GM12878 (cell line): ENCODE measurements at regions not wholly inside any gene's neighbourhood (a gene's known extent, or its start where the extent isn't known, plus 50 kb on each side); places are given as distances from the start of the nearest gene placed in this dataset.

Experiments used
- ATAC-seq: fragments of 200-7000 bp; cut with Tn5 transposase; 3 replicates; pipeline ENCODE4 v1.9.1; 2020; ENCODE audit warnings: mild to moderate bottlenecking, moderate library complexity
- BruUV-seq: library from RNA; stranded (reverse); fragments of 400-500 nt; replicated peaks from 2 replicates; lab custom pipeline; 2021; lab: Mats Ljungman, UMichigan
- CTCF ChIA-PET: fragments of 300-600 bp; sonication (Branson Sonifier 250); formaldehyde crosslinking; extraction: SDS; loops from one replicate; lab custom pipeline; 2021; ENCODE audit warnings: inconsistent platforms; lab: Yijun Ruan, JAX
- POLR2A ChIA-PET: fragments of 350-600 bp; formaldehyde crosslinking; extraction: SDS; loops from one replicate; lab custom pipeline; 2021; ENCODE audit warnings: inconsistent platforms; lab: Charles Lee
- RAD21 ChIA-PET: fragments of 300-600 bp; sonication (Branson Sonifier 250); formaldehyde crosslinking; loops from one replicate; lab custom pipeline; 2023; ENCODE audit warnings: antibody characterized with exemption; ENCODE audit not compliant: unreplicated experiment; lab: Charles Lee
- SMC1A ChIA-PET: fragments of 300-600 bp; sonication (Branson Sonifier 250); formaldehyde crosslinking; loops from one replicate; lab custom pipeline; 2023; ENCODE audit not compliant: unreplicated experiment, uncharacterized antibody; lab: Charles Lee
- DNase-seq: peaks from one replicate; pipeline ENCODE4 v3.0.0-alpha.2; 2011; ENCODE audit warnings: low read depth, low spot score
- FAIRE-seq: peaks from 3 replicates; lab custom pipeline; 2011; peaks lifted over from hg19 to GRCh38; lab: Jason Lieb, UNC
- H2AFZ ChIP-seq: 2 replicates; pipeline ENCODE4 v1.6.0; 2011; ENCODE audit warnings: low read depth, low read length, control low read depth; ENCODE audit not compliant: control insufficient read depth
- H3K27ac ChIP-seq: 2 replicates; pipeline ENCODE4 v1.5.1; 2011; ENCODE audit warnings: control low read depth; ENCODE audit not compliant: control insufficient read depth, insufficient read depth
- H3K27me3 ChIP-seq, 2 experiments: replicated peaks in 1 of 2; 2 replicates each; pipeline versions ENCODE4 v1.6.0 to v1.6.1; 2011; ENCODE audit warnings: low read length in 1 of 2; ENCODE audit not compliant: control insufficient read depth in 2 of 2, insufficient read depth in 2 of 2
- H3K36me3 ChIP-seq, 2 experiments: 2 replicates each; pipeline ENCODE4 v1.5.1; 2011; ENCODE audit warnings: low read length in 1 of 2; ENCODE audit not compliant: control insufficient read depth in 2 of 2, insufficient read depth in 2 of 2
- H3K4me1 ChIP-seq: 2 replicates; pipeline ENCODE4 v1.6.1; 2011; ENCODE audit warnings: mild to moderate bottlenecking, low read length, moderate library complexity, mixed read lengths; ENCODE audit not compliant: control insufficient read depth, insufficient read depth
- H3K4me2 ChIP-seq: 2 replicates; pipeline ENCODE4 v1.6.0; 2011; ENCODE audit warnings: control low read depth; ENCODE audit not compliant: control insufficient read depth, insufficient read depth
- H3K4me3 ChIP-seq: fragments of 200-600 bp; sonication (generic); 2 replicates; pipeline ENCODE4 v1.5.1; 2016
- H3K79me2 ChIP-seq: 2 replicates; pipeline ENCODE4 v1.6.0; 2011; ENCODE audit warnings: low read length; ENCODE audit not compliant: control insufficient read depth, insufficient read depth
- H3K9ac ChIP-seq: 2 replicates; pipeline ENCODE4 v1.8.0; 2011; ENCODE audit warnings: low read length, control low read depth, mixed read lengths; ENCODE audit not compliant: control insufficient read depth, insufficient read depth
- H3K9me3 ChIP-seq: replicated peaks from 3 replicates; pipeline ENCODE4 v1.5.1; 2011; ENCODE audit warnings: mild to moderate bottlenecking, low read length; ENCODE audit not compliant: control insufficient read depth, insufficient read depth
- H4K20me1 ChIP-seq: 2 replicates; pipeline ENCODE4 v1.6.0; 2011; ENCODE audit not compliant: control insufficient read depth, insufficient read depth
- BRCA1 ChIP-seq: IDR thresholded peaks from 2 replicates; pipeline ENCODE4 v1.6.1; 2011; ENCODE audit warnings: low read depth, low read length, improper control_type of control experiment
- CEBPB ChIP-seq, 2 experiments: fragments of 150-350 bp in 1 of 2; IDR thresholded peaks; 2 replicates each; pipeline ENCODE4 v1.6.1; 2012 to 2014; ENCODE audit warnings: low read depth in 2 of 2, low read length in 2 of 2, borderline replicate concordance in 1 of 2, inconsistent platforms in 1 of 2
- CEBPZ ChIP-seq: fragments of 150-350 bp; IDR thresholded peaks from 2 replicates; pipeline ENCODE4 v1.6.1; 2016; ENCODE audit warnings: low read depth, low read length
- E2F4 ChIP-seq: IDR thresholded peaks from 2 replicates; pipeline ENCODE4 v1.6.1; 2012; ENCODE audit warnings: low read depth, low read length, improper control_type of control experiment
- EP300 ChIP-seq, 2 experiments: fragments of 150-350 bp in 1 of 2; IDR thresholded peaks; 2 replicates each; pipeline ENCODE4 v1.6.1; 2011 to 2012; ENCODE audit warnings: low read depth in 2 of 2, low read length in 2 of 2, borderline replicate concordance in 1 of 2, improper control_type of control experiment in 1 of 2, inconsistent platforms in 1 of 2; ENCODE audit not compliant: control insufficient read depth in 1 of 2
- GATAD2B ChIP-seq: fragments of 450-650 bp; conservative IDR thresholded peaks from 2 replicates; pipeline ENCODE4 v1.6.1; 2017; ENCODE audit warnings: low read depth, mild to moderate bottlenecking, moderate library complexity
- NKRF ChIP-seq: fragments of 450-650 bp; conservative IDR thresholded peaks from 2 replicates; pipeline ENCODE4 v1.6.1; 2017; ENCODE audit warnings: mild to moderate bottlenecking, moderate library complexity
- RCOR1 ChIP-seq: conservative IDR thresholded peaks from 2 replicates; pipeline ENCODE4 v1.6.1; 2012; ENCODE audit warnings: low read depth, low read length, improper control_type of control experiment
- SIX5 ChIP-seq: IDR thresholded peaks from 2 replicates; pipeline ENCODE4 v1.6.1; 2011; ENCODE audit warnings: mild to moderate bottlenecking, low read depth, low read length, moderate library complexity; ENCODE audit not compliant: severe bottlenecking
- TARDBP ChIP-seq: IDR thresholded peaks from 2 replicates; pipeline ENCODE4 v1.6.1; 2016; ENCODE audit warnings: borderline replicate concordance
- TCF3 ChIP-seq: IDR thresholded peaks from 2 replicates; pipeline ENCODE4 v1.6.1; 2012; ENCODE audit warnings: low read depth, mild to moderate bottlenecking, low read length, borderline replicate concordance; ENCODE audit not compliant: insufficient read depth
- WRNIP1 ChIP-seq: IDR thresholded peaks from 2 replicates; pipeline ENCODE4 v1.6.1; 2011; ENCODE audit warnings: low read depth, low read length, improper control_type of control experiment, borderline replicate concordance
- ZBED1 ChIP-seq: IDR thresholded peaks from 2 replicates; pipeline ENCODE4 v1.6.1; 2016; ENCODE audit warnings: borderline replicate concordance
- WGBS: methylation state at CpG from one replicate; pipeline ENCODE4 v1.1.6; 2016; ENCODE audit warnings: low lambda C conversion rate; ENCODE audit not compliant: insufficient replicate concordance, insufficient coverage; ENCODE audit errors: missing lambda C conversion rate; 5-methylcytosine and 5-hydroxymethylcytosine counted together
- in situ Hi-C: fragments of 300-500 bp; cut with MboI; formaldehyde crosslinking; loops from 9 replicates; pipeline ENCODE4 v1.14.3; 2018; ENCODE audit warnings: mixed read lengths
- intact Hi-C: fragments of 100-400 bp; cut with micrococcal nuclease; formaldehyde crosslinking; loops from one replicate; pipeline ENCODE4 v1.14.2; 2022; ENCODE audit not compliant: unreplicated experiment

- DNase-seq, result no peak
- BruUV-seq, result no TSS peak
- Histone ChIP-seq H3K4me1 (no peaks in the 10 kb centered on the region), H2AFZ (no peak overlapping the region), H3K4me3 (no peak overlapping the region), H3K9me3 (no peaks in the 10 kb centered on the region), H3K79me2 (no peaks in the 10 kb centered on the region), H3K36me3 (no peaks in the 10 kb centered on the region), H3K9ac (no peak overlapping the region), H3K27me3 (no peaks in the 10 kb centered on the region), H3K27ac (no peak overlapping the region), H4K20me1 (no peaks in the 10 kb centered on the region), H3K4me2 (no peak overlapping the region)
- 10% methylated on average over 5 of the region's 5 CpGs for WGBS
- in situ Hi-C loops (no loop called here), intact Hi-C loops (no loop called here)
- no peak for FAIRE-seq
- ChIA-PET POLR2A (no interaction called here), RAD21 (interaction anchor here (0.6 kb wide), 1 partner anchor 1032 kb away, joined by 3 read pairs; no protein-coding TSS in a partner anchor), CTCF (no interaction called here), SMC1A (interaction anchor here (0.8 to 0.9 kb wide), 2 partner anchors 14 to 52 kb away, joined by 3 read pairs; no protein-coding TSS in a partner anchor)
- no peak for ATAC-seq
- no peak for TF ChIP-seq E2F4
- TF ChIP-seq TCF3, result no peak
- TF ChIP-seq SIX5, result no peak
- no peak for TF ChIP-seq CEBPB (IDR thresholded peaks at IDR 0.05; ENCODE audit: borderline replicate concordance in 1 of 2, low read depth in 2 of 2, low read length in 2 of 2)
- no peak for TF ChIP-seq GATAD2B
- TF ChIP-seq EP300 (IDR thresholded peaks at IDR 0.05; ENCODE audit: borderline replicate concordance in 1 of 2, control insufficient read depth in 1 of 2, low read depth in 2 of 2, low read length in 2 of 2), result no peak
- TF ChIP-seq BRCA1, result no peak
- no peak for TF ChIP-seq ZBED1
- no peak for TF ChIP-seq NKRF
- no peak for TF ChIP-seq TARDBP
- TF ChIP-seq RCOR1, result no peak
- no peak for TF ChIP-seq WRNIP1
- no peak for TF ChIP-seq CEBPZ
Observed at GRCh38 chr5:27312291-27312893, 274.0 kb upstream of the CDH9 start.
